Endodermal cell (in vitro differentiated cells): ENCODE measurements at regions not wholly inside any gene's neighbourhood (a gene's known extent, or its start where the extent isn't known, plus 50 kb on each side); places are given as distances from the start of the nearest gene placed in this dataset.
A peak's percentile ranks its signal among the peaks of the same experiment; 100 is the strongest.

Experiments used
- DNase-seq: peaks from one replicate; pipeline ENCODE4 v3.0.0-alpha.2; 2017
- H3K27ac ChIP-seq: 2 replicates; pipeline ENCODE4 v1.5.1; 2013; ENCODE audit warnings: mild to moderate bottlenecking, low read depth, low read length, moderate library complexity
- H3K27me3 ChIP-seq: 2 replicates; pipeline ENCODE4 v1.6.1; 2013; ENCODE audit warnings: mild to moderate bottlenecking, low read length, moderate library complexity; ENCODE audit not compliant: insufficient read depth, control insufficient read depth, poor library complexity, severe bottlenecking
- H3K36me3 ChIP-seq: 2 replicates; pipeline ENCODE4 v1.7.0; 2013; ENCODE audit warnings: mild to moderate bottlenecking, low read length, moderate library complexity; ENCODE audit not compliant: control insufficient read depth, insufficient read depth
- H3K4me1 ChIP-seq: one replicate; pipeline ENCODE4 v1.7.0; 2013; ENCODE audit warnings: low read length; ENCODE audit not compliant: control insufficient read depth, insufficient read depth
- H3K4me3 ChIP-seq: 2 replicates; pipeline ENCODE4 v1.5.1; 2013; ENCODE audit warnings: mild to moderate bottlenecking, low read length, moderate library complexity
- H3K9ac ChIP-seq: 2 replicates; pipeline ENCODE4 v1.6.1; 2013; ENCODE audit warnings: mild to moderate bottlenecking, low read length, moderate library complexity; ENCODE audit not compliant: poor library complexity, severe bottlenecking; ENCODE audit errors: extremely low read depth
- H3K9me3 ChIP-seq: 2 replicates; pipeline ENCODE4 v1.6.1; 2013; ENCODE audit warnings: mild to moderate bottlenecking, low read length, moderate library complexity; ENCODE audit not compliant: control insufficient read depth
- H3K27ac Mint-ChIP-seq: 2 replicates; pipeline ENCODE4 v1.8.0; 2020; ENCODE audit warnings: mixed read lengths
- H3K27me3 Mint-ChIP-seq: 2 replicates; pipeline ENCODE4 v1.8.0; 2021; ENCODE audit warnings: mild to moderate bottlenecking, mixed read lengths; ENCODE audit not compliant: insufficient read depth
- H3K36me3 Mint-ChIP-seq: 2 replicates; pipeline ENCODE4 v1.8.0; 2020; ENCODE audit warnings: low read depth, mixed read lengths
- H3K4me1 Mint-ChIP-seq: 2 replicates; pipeline ENCODE4 v1.8.0; 2020; ENCODE audit warnings: mixed read lengths
- H3K4me3 Mint-ChIP-seq: 2 replicates; pipeline ENCODE4 v1.8.0; 2020; ENCODE audit warnings: mild to moderate bottlenecking, moderate library complexity, mixed read lengths
- H3K9me3 Mint-ChIP-seq: 2 replicates; pipeline ENCODE4 v1.8.0; 2020; ENCODE audit warnings: mild to moderate bottlenecking, mixed read lengths
- CTCF ChIP-seq: fragments of 200-600 bp; sonication (generic); conservative IDR thresholded peaks from 2 replicates; pipeline ENCODE4 v1.5.0; 2021; ENCODE audit warnings: antibody characterized with exemption, mild to moderate bottlenecking
- whole genome bisulfite sequencing, 2 experiments: methylation state at CpG; one replicate each; pipeline versions ENCODE4 v1.1.5 to v1.1.7; 2013; ENCODE audit warnings: missing lambda C conversion rate in 2 of 2, mixed read lengths in 1 of 2; ENCODE audit not compliant: insufficient coverage in 1 of 2, insufficient read length in 1 of 2; 5-methylcytosine and 5-hydroxymethylcytosine counted together

GRCh38 chr12:44961887-44962286 is 85.8 kb upstream of the NELL2 start:
- H3K27ac Mint-ChIP-seq = no peak overlapping the region
- 94% methylated on average over 3 of the region's 3 CpGs; no CpG with 5 or more reads in 1 of the 2 experiments for WGBS, 2 experiments
- no peak for DNase-seq
- H3K4me1 ChIP-seq = no peaks in the 10 kb centered on the region
- H3K4me1 Mint-ChIP-seq = no peaks in the 10 kb centered on the region
- no peaks in the 10 kb centered on the region for H3K27me3 ChIP-seq
- H3K4me3 Mint-ChIP-seq = no peak overlapping the region
- H3K4me3 ChIP-seq = no peak overlapping the region
- no peak for TF ChIP-seq CTCF
- H3K9me3 Mint-ChIP-seq = peaks cover 16% of the 10 kb centered on the region
- no peaks in the 10 kb centered on the region for H3K36me3 ChIP-seq
- no peaks in the 10 kb centered on the region for H3K36me3 Mint-ChIP-seq
- H3K27ac ChIP-seq = no peak overlapping the region
- peaks cover 8% of the 10 kb centered on the region for H3K9me3 ChIP-seq
- H3K9ac ChIP-seq = no peak overlapping the region
- no peaks in the 10 kb centered on the region for H3K27me3 Mint-ChIP-seq

GRCh38 chr12:44960856-44961255 is 84.7 kb upstream of the NELL2 start:
- no peak overlapping the region for H3K27ac Mint-ChIP-seq
- H3K4me1 Mint-ChIP-seq = no peaks in the 10 kb centered on the region
- 83 to 89% methylated on average over 1 to 3 of the region's 3 CpGs for WGBS, 2 experiments
- no peak overlapping the region for H3K4me3 ChIP-seq
- no peaks in the 10 kb centered on the region for H3K36me3 Mint-ChIP-seq
- no peaks in the 10 kb centered on the region for H3K36me3 ChIP-seq
- peaks cover 11% of the 10 kb centered on the region for H3K9me3 Mint-ChIP-seq
- peak; percentile 71 for TF ChIP-seq CTCF
- H3K4me1 ChIP-seq = no peaks in the 10 kb centered on the region
- H3K27me3 ChIP-seq = no peaks in the 10 kb centered on the region
- H3K9ac ChIP-seq = no peak overlapping the region
- H3K27me3 Mint-ChIP-seq = no peaks in the 10 kb centered on the region
- peak; percentile 87 for DNase-seq
- H3K4me3 Mint-ChIP-seq = no peak overlapping the region
- H3K27ac ChIP-seq = no peak overlapping the region
- H3K9me3 ChIP-seq = peaks cover 5% of the 10 kb centered on the region

- no peak overlapping the region for H3K27ac Mint-ChIP-seq
- no peaks in the 10 kb centered on the region for H3K27me3 Mint-ChIP-seq
- no peak for DNase-seq
- peaks cover 4% of the 10 kb centered on the region for H3K9me3 ChIP-seq
- H3K36me3 Mint-ChIP-seq = no peaks in the 10 kb centered on the region
- no peak overlapping the region for H3K4me3 ChIP-seq
- H3K36me3 ChIP-seq = no peaks in the 10 kb centered on the region
- H3K4me1 Mint-ChIP-seq = no peaks in the 10 kb centered on the region
- no peaks in the 10 kb centered on the region for H3K4me1 ChIP-seq
- no peak overlapping the region for H3K4me3 Mint-ChIP-seq
- H3K27me3 ChIP-seq = no peaks in the 10 kb centered on the region
- WGBS, 2 experiments = 88% methylated on average over 1 to 3 of the region's 3 CpGs
- H3K9ac ChIP-seq = no peak overlapping the region
- peaks cover 7% of the 10 kb centered on the region for H3K9me3 Mint-ChIP-seq
- no peak overlapping the region for H3K27ac ChIP-seq
- no peak for TF ChIP-seq CTCF
These were observed 84.3 kb upstream of the NELL2 start for GRCh38 chr12:44960423-44960822.
